Fibroblast of skin of scalp (primary cell): ENCODE measurements at regions not wholly inside any gene's neighbourhood (a gene's known extent, or its start where the extent isn't known, plus 50 kb on each side); places are given as distances from the start of the nearest gene placed in this dataset.
A peak's percentile ranks its signal among the peaks of the same experiment; 100 is the strongest.

ENCODE experiments used
- DNase-seq: peaks from one replicate; pipeline ENCODE4 v3.0.0-alpha.2; 2013

DNA sequence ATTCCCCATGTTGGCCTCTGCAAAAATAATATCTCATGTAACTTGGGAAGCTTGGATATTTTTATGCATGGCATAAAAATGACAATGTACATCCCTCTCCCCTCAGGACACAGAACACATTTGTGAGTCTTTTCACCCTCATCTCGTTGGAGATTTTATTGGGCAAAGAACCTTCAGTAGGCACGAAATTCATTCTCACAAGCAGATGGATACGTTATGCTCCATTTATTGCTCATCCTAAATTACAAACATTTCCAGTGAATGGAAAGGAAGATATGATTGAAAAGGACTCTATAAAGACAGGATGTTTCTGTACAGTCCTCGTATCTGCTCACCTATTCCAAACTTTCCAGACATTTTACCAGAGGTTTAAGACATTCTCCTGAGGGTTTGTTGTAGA, 1175.8 kb downstream of the UQCRFS1 start:
- no peak for DNase-seq

DNA sequence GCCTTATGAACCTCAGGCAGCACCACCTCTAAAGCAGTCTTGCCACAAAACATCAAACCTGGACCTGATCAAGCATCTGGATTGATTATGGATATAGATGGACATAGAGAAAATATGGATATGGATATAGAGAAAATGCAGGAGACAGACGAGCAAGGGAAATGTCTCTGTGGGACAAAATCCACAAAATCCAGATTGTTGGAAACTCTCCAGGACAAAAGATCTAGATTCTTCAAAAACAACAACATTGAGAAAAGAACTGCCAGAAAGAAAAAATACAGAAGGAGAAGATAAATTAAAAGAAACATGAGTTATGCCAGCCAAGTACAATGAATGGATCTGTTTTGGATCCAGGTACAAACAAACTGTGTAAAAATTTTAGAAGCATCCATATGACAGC, 1176.5 kb downstream of the UQCRFS1 start:
- no peak for DNase-seq

DNA sequence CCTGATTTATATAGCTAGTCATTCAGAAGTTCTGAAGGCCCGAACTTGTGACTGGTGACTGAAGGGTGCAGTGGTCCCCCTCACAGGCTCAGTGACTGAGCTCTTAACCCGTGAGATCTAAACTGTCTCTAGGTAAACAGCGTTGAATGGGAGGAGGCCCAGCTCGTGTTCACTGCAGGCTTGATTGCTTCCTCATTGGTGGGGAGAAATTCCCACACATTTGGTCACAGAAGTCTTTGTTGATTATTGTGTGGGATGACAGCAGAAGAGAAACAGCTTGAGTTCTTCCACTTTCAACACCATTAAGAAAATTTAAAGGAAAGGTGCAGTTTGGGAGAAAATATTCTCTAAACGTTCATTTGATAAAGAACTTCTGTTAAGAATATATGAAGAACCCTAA, 1178.0 kb downstream of the UQCRFS1 start:
- no peak for DNase-seq

DNA sequence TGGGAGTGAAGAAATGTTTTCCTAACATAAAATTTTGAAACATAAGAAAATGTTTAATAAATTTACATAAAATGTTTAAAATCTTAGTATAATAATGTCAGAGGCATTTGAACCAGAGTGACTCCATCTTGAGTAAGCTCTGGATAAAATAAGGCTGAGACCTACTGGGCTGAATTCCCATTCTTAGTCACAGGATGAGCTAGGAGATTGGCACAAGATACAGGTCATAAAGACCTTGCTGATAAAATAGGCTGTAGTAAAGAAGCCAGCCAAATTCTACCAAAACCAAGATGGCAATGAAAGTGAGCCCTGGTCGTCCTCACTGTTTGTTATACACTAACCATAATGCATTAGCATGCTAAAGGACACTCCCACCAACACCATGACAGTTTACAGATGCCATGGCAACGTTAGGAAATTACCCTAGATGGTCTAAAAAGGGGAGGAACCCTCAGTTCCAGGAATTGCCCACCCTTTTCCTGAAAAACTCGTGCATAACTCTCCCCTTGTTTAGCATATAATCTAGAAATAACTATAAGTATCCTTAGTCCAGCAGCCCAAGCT, 1184.0 kb downstream of the UQCRFS1 start:
- DNase-seq, result no peak

DNA sequence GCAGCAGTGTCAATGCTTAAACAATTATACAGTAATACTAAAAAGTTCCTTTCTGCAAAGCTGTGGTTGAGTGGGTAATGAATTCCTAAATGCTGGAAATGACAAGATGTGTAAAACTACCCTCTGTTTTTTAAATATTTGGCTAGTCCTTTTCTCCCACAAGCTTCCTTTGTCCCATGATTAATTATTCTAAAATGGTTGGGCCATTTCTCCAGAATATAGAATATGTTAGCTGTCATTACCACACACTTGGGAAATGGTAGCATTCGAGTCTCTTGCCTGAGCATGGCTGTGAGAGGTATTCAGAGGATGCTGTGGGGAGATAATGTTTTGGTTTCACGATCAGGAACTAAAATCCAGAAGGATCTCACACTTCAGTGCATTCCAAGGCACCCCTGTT, 1185.8 kb downstream of the UQCRFS1 start:
- no peak for DNase-seq

DNA sequence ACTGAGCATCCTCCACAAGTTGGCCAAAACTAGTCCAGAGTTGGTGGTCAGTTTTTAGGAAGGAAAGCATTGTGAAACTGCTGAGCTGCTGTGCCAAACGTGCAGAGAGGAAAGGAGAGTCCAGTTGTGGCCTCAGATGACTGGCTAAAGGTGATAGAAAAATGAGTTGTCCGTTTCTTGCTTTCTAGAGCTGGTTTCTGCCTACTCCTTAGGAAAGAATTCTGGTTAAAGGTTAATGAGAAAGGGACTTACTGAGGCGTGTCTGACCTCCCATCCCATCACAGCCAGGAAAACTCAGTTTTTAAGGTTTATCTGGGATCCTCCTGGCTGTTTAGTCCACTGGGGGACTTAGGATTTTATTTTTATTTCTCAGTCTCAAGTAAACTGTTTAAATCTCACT, 1186.3 kb downstream of the UQCRFS1 start:
- no peak for DNase-seq

DNA sequence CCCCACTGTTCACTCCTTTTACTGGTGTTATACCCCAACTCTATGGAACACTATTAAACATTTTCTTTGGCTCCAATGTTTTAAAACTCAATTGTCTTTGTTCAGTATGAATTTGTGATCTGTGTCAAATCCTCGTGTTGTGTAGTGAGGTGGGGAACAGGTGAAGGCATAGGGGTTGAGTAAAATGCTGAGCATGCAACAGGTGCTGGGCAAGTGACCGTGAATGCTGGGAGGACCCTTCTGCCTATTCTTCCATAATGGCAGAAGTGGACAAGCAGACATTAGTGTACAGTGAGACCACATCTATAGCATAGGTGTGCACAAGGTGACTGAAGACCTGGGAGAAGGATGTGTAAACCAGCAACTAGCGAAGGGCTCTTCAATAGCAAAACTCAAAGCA, 1188.0 kb downstream of the UQCRFS1 start:
- DNase-seq, result no peak

DNA sequence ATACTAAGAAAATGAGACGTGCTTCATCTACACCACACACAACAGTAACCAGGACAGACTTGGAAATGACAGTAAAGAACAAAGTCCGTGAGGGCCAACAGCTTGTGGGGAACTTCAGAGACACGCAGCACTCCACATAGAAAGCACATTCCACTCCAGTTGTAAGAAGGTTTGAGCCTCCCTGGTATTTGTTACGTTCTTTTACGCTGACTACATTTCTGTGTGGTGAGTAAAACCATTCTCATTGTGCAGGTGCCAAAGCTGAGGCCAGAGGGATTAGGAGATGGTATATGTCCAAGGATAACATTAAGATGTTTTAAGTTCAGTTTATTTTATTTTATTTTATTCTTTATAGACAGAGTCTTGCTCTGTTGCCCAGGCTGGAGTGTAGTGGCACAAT, 1189.9 kb downstream of the UQCRFS1 start:
- DNase-seq, result peak; percentile 59

DNA sequence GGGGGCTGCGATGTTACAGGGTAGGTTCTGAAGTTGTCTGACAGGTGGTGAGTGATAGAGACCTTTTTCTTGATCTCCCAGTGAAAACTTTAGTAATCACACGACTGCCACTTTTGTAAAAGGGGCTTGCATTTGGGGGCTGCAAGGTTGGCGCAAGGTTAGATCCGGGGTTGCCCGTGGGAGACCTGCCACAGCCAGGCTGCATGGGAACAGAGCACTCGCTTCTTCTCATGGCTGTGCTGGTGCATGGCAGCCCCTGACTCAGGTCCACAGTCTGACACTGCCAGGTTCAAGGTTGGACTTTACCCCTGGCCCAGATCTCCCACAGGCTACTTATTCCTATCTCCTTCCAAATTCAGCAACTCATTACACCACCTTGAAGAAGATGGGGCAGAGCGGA, 1190.4 kb downstream of the UQCRFS1 start:
- no peak for DNase-seq

DNA sequence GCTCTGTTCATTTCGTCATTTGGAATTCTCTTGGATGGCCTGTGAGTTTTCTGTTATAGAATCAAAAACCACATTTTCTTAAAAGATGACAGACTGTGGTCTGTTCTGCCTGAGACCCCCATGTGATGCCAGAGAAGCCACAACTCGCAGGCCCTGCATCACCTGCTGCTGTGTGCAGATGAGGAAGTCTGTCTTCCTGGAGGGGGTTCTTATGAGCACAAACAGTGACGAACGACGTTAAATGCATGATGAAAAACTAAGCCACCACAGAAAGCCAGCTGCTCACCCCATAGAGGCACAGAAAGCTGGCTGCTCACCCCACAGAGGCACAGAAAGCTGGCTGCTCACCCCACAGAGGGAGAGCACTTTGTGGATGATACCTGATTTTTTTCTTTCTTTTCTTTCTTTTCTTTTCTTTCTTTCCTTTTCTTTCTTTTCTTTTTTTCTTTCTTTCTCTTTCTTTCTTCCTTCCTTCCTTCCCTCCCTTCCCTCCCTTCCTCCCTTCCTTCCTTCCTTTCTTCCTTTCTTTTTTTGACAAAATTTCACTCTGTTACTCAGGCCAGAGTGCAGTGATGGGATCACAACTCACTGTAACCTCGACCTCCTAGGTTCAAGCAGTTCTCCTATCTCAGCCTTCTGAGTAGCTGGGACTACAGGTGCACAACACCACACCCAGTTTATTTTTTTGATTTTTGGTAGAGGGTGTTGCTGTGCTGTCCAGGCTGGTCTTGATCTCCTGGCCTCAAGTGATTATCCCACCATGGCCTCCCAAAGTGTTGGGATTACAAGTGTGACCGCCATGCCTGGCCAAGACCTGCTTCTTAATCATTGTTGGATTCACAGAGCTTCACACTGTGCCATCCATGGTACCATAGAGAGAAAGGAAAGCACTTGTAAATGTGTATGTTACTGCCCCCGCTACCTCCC, 1191.4 kb downstream of the UQCRFS1 start:
- no peak for DNase-seq

DNA sequence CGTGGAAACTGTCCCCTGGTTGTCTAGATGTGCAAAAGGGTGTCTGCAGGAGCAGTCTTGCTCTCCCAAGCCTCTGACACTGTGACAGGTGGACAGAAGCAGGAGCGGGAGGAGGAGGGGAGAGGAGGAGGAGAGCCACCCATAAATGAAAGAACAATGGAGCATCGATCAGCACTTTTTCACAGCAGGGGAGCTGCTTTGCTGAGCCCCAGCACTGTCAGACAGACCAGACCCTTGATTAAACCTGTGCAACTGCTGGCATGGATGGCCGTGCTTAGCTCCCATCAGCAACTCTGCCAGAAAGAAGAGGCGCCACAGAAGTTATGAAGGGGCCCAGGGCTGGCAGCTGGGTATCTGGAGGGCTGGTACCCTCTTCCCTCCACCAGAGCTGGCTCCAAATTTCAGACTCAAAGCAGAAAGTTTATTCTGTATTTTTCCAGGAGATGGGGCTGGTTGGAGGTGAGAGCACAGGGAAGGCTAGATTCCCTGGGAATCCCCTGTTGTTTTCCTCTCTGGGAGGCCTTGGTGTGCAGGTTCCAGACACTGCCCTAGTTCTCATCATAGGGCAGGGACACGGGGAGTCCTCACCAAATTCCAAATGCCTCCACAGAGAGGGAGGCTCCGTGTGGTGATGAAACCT, 1192.2 kb downstream of the UQCRFS1 start:
- DNase-seq, result peak; percentile 27

DNA sequence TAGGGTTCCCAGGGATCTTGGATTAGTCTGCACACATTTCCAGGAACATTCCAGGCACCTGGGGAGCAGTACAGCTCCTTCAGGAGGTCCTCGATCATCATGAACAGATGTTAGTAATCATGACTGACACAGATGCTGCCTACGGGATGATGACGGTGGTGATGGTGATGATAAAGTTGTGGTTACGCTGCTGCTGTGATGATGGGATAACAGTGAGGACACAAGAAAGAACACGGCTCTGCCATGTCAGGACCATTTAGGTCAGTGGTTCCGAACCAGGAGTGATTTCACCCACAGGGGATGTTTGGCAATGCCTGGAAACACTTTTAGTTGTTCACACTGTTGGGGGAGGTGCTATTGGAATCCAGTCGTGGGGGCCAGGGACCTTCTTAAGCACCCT, 1193.0 kb downstream of the UQCRFS1 start:
- DNase-seq, result no peak

DNA sequence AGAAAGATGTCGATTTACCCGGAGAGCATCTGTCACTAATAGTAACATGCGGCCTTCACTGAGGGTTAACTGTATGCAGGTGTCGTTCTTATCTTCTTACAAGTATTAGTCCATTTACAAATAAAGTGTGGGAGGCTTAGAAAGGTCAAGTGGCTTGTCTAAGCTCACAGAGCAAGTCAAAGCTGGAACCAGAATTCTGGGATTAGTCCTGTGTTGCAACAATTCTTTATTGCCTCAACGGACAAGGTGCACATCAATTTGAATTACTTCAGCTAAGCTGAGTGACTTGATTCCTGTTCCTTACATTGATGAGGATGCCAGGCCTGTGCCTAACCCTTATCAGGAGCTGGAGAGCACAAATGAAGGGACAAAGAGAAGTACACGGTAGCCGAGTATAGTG, 1193.6 kb downstream of the UQCRFS1 start:
- DNase-seq, result no peak

DNA sequence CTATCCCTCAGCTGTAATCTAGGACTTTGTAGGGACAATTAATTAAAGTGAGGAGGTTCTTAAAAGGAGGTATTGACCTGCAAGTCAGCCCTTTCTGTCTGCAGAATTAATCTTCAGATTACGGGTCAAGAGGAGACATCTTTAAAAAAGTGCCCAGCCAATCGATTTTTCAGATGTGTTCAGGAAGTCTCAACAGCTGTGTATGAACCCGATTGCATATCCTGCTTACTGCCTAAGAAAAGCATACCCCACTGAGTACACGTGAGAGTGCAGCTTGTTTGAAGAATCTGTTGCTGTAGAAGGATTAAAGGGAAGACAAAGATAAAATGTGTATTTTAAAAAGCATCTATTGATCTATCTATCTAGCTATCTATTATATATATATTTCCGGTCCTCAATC, 1194.5 kb downstream of the UQCRFS1 start:
- no peak for DNase-seq

DNA sequence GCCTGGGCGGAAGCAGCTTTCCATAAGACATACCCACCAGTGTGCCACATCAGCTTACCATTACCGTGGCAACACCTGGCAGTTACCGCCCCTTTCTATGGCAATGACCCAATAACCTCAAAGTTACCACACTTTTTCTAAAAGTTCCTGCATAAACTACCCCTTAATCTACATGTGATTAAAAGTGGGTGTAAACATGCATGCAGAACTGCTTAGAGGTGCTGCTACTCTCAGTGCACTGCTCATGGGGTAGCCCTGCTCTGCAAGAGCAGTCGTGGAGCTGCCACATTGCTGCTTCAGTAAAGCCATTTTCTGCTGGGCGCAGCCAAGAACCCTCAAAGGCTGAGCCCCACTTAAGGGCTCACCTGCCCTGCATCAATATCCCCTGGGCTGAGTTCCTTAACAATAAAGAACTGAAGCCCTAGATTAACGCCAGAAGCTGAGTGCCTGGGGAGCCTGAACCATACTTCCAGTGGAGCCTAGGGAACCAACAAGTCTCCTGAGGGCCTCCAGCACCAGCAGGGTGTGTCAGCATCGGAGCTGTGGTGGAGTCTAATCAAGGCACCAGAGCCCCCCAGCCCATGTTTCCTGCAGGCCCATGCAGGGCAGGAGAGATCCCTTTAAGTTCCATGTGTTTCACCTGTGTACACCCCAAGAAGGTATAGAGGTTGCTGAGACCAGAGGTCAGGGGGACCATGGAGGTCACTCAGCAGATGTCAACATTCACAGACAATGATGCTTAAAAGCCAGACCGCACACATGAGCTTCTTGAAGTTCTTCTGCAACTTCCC, 1198.1 kb downstream of the UQCRFS1 start:
- no peak for DNase-seq

DNA sequence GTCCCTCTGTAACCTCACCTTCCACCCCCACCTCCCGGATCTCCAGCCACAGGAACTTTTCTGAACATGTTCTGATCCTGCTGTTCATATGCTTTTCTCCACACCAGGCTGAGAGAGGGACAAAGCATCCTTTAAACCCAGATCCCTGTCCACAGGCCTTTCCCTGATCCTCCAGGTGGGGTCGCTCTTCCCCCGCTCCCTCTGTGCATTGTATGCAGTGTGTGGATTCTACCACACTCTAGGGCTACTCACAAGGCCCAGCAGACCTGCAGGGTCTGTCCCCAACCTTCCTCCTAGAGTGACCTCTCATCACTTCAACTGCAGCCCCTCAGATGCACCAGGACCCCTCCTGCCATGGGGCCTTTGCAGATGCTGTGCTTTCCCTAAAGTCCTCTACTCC, 1200.6 kb downstream of the UQCRFS1 start:
- DNase-seq, result no peak

DNA sequence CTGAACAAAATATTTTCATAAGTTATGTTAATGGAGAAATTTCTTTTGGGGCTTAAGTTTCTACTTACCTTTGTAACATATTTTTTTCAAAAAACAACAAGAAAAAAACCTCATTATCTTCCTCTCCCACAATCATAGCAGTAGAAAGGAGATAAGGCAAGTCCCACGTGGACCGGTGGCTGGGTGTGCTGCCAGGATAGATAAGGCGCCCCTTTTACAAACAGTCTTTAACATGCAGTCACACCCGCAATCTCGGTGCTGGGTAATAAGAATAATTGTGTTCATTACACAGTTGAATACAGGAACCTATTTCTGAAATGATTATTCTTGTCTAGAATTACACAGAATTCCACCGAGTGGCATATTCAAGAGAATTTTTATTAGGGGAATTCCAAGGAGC, 1202.3 kb downstream of the UQCRFS1 start:
- DNase-seq, result peak; percentile 5

DNA sequence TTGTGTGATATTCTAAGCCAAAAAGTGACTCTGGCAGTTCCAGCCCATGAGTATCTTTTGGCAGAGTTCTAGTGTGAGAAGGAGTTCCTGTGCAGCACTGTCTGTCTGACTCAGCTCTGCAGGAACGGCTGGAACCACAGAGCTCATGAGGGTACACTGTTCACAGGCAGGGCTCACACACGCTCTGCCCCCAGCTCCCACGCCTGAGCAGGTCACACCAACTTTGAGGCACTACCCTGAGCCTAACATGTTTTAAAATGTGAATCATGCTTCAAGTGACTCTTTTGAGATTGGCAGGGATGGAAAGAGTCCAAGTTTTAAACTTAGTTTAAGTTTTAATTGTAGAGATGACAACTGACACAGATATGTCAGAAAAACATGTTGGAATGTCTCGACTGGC, 1203.3 kb downstream of the UQCRFS1 start:
- DNase-seq, result peak; percentile 41

DNA sequence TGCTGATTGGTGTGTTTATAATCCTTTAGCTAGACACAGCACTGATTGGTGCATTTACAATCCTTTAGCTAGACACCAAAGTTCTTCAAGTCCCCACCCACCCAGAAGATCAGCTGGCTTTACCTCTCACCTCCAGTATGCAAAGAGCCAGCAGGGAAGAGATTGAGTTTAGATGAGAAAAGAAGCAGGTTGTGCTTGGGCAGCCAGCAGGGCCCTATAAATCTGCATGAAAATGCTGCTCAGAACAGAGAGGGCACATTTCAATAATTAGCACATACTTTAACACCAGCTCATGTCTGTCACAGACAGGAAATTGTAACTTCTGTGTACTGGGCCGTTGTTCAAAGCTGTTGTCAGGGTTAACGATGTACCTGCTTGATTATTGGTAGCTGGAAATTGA, 1204.3 kb downstream of the UQCRFS1 start:
- no peak for DNase-seq

DNA sequence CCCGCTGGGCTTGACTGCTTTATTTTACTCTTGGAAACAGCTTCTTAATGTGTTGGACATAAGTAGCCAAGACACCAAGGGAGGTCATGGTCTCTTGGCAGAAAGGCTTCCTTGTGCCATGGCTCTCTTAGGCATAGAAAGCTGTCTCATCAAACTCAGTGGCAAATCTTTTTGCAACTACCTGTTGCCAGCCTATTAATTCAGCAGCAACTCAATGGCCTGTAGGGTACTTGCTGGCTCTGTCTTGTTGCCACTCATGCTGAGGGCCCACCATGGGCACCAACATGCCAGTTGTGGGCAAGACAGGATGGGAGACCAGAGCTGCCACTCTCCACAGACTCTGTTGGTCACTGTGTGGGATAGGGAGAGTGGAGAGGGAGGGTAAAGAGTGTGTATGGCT, 1209.4 kb downstream of the UQCRFS1 start:
- no peak for DNase-seq

DNA sequence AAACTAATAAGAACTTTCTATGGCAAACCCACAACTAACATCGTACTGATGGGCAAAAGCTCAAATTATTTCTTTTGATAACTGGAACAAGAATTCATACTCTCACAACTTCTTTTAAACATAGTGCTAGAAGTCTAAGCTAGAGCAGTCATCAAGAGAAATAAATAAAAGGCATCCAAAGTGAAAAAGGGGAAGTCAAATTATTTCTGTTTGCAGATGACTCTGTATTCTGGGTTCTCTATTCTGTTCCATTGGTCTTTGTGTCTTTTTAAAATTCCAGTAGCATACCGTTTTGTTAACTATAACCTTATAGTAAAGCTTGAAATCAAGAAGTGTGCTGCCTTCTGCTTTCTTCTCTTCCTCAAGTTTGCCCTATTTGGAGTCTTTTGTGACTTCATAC, 1215.9 kb downstream of the UQCRFS1 start:
- no peak for DNase-seq

DNA sequence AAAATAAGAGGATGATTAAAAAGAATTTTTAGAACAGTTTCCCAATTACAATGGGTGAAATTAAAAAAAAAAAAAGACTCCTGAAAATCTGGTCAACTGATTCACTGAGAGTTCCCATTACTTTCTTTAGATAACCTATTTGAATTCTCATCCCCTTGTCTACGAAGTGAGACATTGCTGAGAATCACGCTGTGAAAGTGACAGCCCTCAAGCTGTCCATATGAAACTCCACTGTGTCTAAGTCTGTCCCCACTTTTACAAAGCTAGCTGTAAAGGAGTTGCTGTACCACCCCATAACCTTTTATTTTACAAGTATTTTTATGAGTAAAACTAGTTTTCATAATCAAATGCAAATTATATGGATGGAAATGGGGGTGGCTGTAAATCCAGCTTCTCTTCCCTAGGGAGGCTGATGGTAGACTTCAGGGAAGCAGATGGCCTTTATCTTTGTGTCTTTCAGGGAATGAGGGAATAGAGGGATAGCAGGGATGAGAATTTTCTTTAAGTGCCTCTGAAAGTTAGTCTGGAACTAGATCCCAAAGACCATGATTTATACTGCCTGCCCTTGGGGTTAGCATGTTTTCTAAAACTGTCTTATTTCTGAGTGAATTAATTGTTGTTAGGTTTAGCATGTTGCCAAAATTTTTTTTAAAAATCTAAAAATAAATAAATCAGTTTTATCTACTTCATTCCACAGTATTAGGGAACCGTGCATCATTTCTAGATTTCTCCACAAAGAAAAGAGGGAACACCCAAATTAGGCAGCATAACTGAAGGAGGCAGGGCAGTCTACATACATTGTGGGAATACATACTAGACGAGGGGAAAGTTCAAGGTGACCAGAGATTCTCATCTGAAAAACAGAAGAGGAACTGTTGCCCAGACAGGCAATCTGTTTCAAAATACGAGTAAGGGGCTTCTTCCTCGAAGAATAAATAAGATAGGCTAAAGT, 1219.1 kb downstream of the UQCRFS1 start:
- no peak for DNase-seq
